GM23338 (cell line): ENCODE measurements at regions not wholly inside any gene's neighbourhood (a gene's known extent, or its start where the extent isn't known, plus 50 kb on each side); places are given as distances from the start of the nearest gene placed in this dataset.
"Not testable (repeated sequence)": the region's sequence is repeated elsewhere in the genome, so short reads cannot be mapped to it uniquely, and the experiment has no call there.

ENCODE experiments used
- CREB1 ChIP-seq: fragments of 250-450 bp; sonication (Bioruptor Pico); IDR thresholded peaks from 2 replicates; pipeline ENCODE4 v1.5.0; 2020; ENCODE audit warnings: low read depth, mild to moderate bottlenecking, moderate library complexity
- CTCF ChIP-seq, 2 experiments: fragments of 200-600 bp in 1 of 2; sonication (generic) in 1 of 2; conservative IDR thresholded peaks; 2 replicates each; pipeline versions ENCODE4 v1.5.1 to v1.6.1; 2016 to 2017; ENCODE audit warnings: antibody characterized with exemption in 2 of 2, low read depth in 2 of 2, mild to moderate bottlenecking in 2 of 2, moderate library complexity in 1 of 2
- ETS1 ChIP-seq: IDR thresholded peaks from 2 replicates; pipeline ENCODE4 v1.6.1; 2016; ENCODE audit warnings: antibody characterized with exemption
- EZH2 ChIP-seq: fragments of 200-600 bp; sonication (generic); IDR thresholded peaks from one replicate; pipeline ENCODE4 v1.8.0; 2017; ENCODE audit warnings: antibody characterized with exemption, mild to moderate bottlenecking, low read depth; ENCODE audit not compliant: unreplicated experiment
- EZH2phosphoT487 ChIP-seq: fragments of 200-600 bp; sonication (generic); IDR thresholded peaks from one replicate; pipeline ENCODE4 v1.8.1; 2018; ENCODE audit warnings: antibody characterized with exemption; ENCODE audit not compliant: unreplicated experiment
- JUNB ChIP-seq: IDR thresholded peaks from one replicate; pipeline ENCODE4 v1.6.1; 2016; ENCODE audit warnings: antibody characterized with exemption; ENCODE audit not compliant: unreplicated experiment
- NANOG ChIP-seq: IDR thresholded peaks from 2 replicates; pipeline ENCODE4 v1.6.1; 2016; ENCODE audit warnings: antibody characterized with exemption, borderline replicate concordance
- POLR2AphosphoS5 ChIP-seq: IDR thresholded peaks from 2 replicates; pipeline ENCODE4 v1.6.1; 2016; ENCODE audit warnings: antibody characterized with exemption, low read depth
- REST ChIP-seq: IDR thresholded peaks from one replicate; pipeline ENCODE4 v1.6.1; 2018; ENCODE audit warnings: antibody characterized with exemption; ENCODE audit not compliant: unreplicated experiment
- STAT1 ChIP-seq: IDR thresholded peaks from one replicate; pipeline ENCODE4 v1.6.1; 2016; ENCODE audit warnings: antibody characterized with exemption; ENCODE audit not compliant: unreplicated experiment
- ZNF114 ChIP-seq: fragments of 250-450 bp; sonication (Bioruptor Pico); IDR thresholded peaks from 2 replicates; pipeline ENCODE4 v1.5.0; 2020; ENCODE audit warnings: mild to moderate bottlenecking, moderate library complexity
- ZNF331 ChIP-seq: fragments of 250-450 bp; sonication (Bioruptor Pico); IDR thresholded peaks from 2 replicates; pipeline ENCODE4 v1.5.0; 2020; ENCODE audit warnings: low read depth, mild to moderate bottlenecking, moderate library complexity

GRCh38 chr12:94817201-94817600, 166.8 kb upstream of the TMCC3 start:
- not testable (repeated sequence) for TF ChIP-seq CTCF (conservative IDR thresholded peaks at IDR 0.05; ENCODE audit: low read depth in 2 of 2); EZH2; CREB1 (CRISPR knock-in tag); POLR2AphosphoS5; ETS1; EZH2phosphoT487; JUNB; REST; STAT1; NANOG; ZNF331 (CRISPR knock-in tag); ZNF114 (CRISPR knock-in tag)
